Keratinocyte (primary cell): ENCODE measurements at regions not wholly inside any gene's neighbourhood (a gene's known extent, or its start where the extent isn't known, plus 50 kb on each side); places are given as distances from the start of the nearest gene placed in this dataset.

Source experiments
- DNase-seq: peaks from one replicate; pipeline ENCODE4 v3.0.0-alpha.2; 2011; ENCODE audit warnings: low read depth, missing footprints, low spot score
- FAIRE-seq: peaks from 2 replicates; lab custom pipeline; 2011; peaks lifted over from hg19 to GRCh38; lab: Jason Lieb, UNC
- H2AFZ ChIP-seq: 2 replicates; pipeline ENCODE4 v1.6.0; 2012; ENCODE audit warnings: low read length, control low read depth, inconsistent platforms; ENCODE audit not compliant: control insufficient read depth
- H3K27ac ChIP-seq: 2 replicates; pipeline ENCODE4 v1.5.1; 2011; ENCODE audit warnings: low read length; ENCODE audit not compliant: control insufficient read depth, insufficient read depth
- H3K27me3 ChIP-seq: 3 replicates; pipeline ENCODE4 v1.6.0; 2011; ENCODE audit warnings: low read length; ENCODE audit not compliant: control insufficient read depth, insufficient read depth; ENCODE audit errors: extremely low read depth
- H3K36me3 ChIP-seq, 2 experiments: 2 replicates in 1 of 2; 3 replicates in 1 of 2; pipeline ENCODE4 v1.5.1; 2011; ENCODE audit warnings: low read length in 2 of 2, mild to moderate bottlenecking in 1 of 2; ENCODE audit not compliant: control insufficient read depth in 2 of 2, insufficient read depth in 2 of 2; ENCODE audit errors: extremely low read depth in 1 of 2
- H3K4me1 ChIP-seq: 3 replicates; pipeline ENCODE4 v1.5.1; 2011; ENCODE audit warnings: low read length; ENCODE audit not compliant: control insufficient read depth, insufficient read depth; ENCODE audit errors: extremely low read depth
- H3K4me2 ChIP-seq: 3 replicates; pipeline ENCODE4 v1.6.0; 2011; ENCODE audit warnings: low read depth, low read length; ENCODE audit not compliant: control insufficient read depth, insufficient read depth; ENCODE audit errors: extremely low read depth
- H3K4me3 ChIP-seq, 3 experiments: fragments of 200-600 bp in 1 of 3; sonication (generic) in 1 of 3; 2 replicates in 2 of 3; 3 replicates in 1 of 3; pipeline ENCODE4 v1.5.1; 2011 to 2016; ENCODE audit warnings: low read length in 3 of 3, mild to moderate bottlenecking in 3 of 3, control low read depth in 2 of 3, inconsistent platforms in 1 of 3, low read depth in 1 of 3, mixed read lengths in 1 of 3, mixed run types in 1 of 3, moderate library complexity in 1 of 3; ENCODE audit not compliant: control insufficient read depth in 2 of 3, insufficient read depth in 2 of 3; ENCODE audit errors: extremely low read depth in 1 of 3
- H3K79me2 ChIP-seq: 2 replicates; pipeline ENCODE4 v1.6.0; 2012; ENCODE audit warnings: low read length; ENCODE audit not compliant: control insufficient read depth, insufficient read depth
- H3K9ac ChIP-seq: 3 replicates; pipeline ENCODE4 v1.6.0; 2011; ENCODE audit warnings: low read length; ENCODE audit not compliant: control insufficient read depth, insufficient read depth; ENCODE audit errors: extremely low read depth
- H3K9me1 ChIP-seq: 3 replicates; pipeline ENCODE4 v1.6.0; 2011; ENCODE audit warnings: low read length; ENCODE audit not compliant: control insufficient read depth, insufficient read depth; ENCODE audit errors: extremely low read depth
- H3K9me3 ChIP-seq: 2 replicates; pipeline ENCODE4 v1.5.1; 2012; ENCODE audit warnings: low read depth, low read length; ENCODE audit not compliant: control insufficient read depth
- H4K20me1 ChIP-seq: 3 replicates; pipeline ENCODE4 v1.6.0; 2011; ENCODE audit warnings: low read length; ENCODE audit not compliant: control insufficient read depth, insufficient read depth; ENCODE audit errors: extremely low read depth
- EZH2 ChIP-seq: IDR thresholded peaks from one replicate; pipeline ENCODE4 v1.6.1; 2012; ENCODE audit warnings: inconsistent platforms, mild to moderate bottlenecking, low read length, moderate library complexity
- dilution Hi-C: fragments of 300-500 bp; cut with MboI; formaldehyde crosslinking; loops from one replicate; pipeline ENCODE4 v1.7.0; 2020; ENCODE audit warnings: low sequenced_read_pairs; ENCODE audit not compliant: extremely low pct_ligation_motif_present
- TF ChIP-seq, protein P1 (sequence below), 3 experiments: IDR thresholded peaks in 1 of 3; conservative IDR thresholded peaks in 1 of 3; optimal IDR thresholded peaks in 1 of 3; 2 replicates in 2 of 3; 3 replicates in 1 of 3; pipeline versions ENCODE3 to v1.5.1; 2011; ENCODE audit warnings: low read length in 3 of 3, mild to moderate bottlenecking in 3 of 3, moderate library complexity in 2 of 3, control low read depth in 1 of 3, inconsistent platforms in 1 of 3; ENCODE audit not compliant: insufficient read depth in 2 of 3; ENCODE audit errors: extremely low read depth in 1 of 3

DNA sequence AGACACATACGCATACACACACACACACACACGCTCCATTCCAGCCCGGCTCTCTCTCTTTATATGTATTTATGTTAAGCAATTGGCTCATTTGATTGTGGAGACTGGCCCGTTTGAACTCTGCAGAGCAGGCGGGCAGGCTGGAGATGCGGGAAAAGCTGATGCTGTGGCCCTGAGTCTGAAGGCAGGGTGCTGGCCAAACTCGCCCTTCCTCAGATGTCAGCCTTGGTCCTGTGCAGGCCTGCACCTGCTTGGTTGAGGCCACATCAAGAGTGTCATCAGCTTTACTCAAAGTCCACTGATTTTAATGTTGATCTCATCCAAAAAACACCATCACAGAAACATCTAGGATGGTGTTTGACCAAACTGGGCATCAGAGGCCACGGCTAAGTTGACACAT, 569.3 kb downstream of the TBC1D22A start:
- H4K20me1 ChIP-seq, result no peaks in the 10 kb centered on the region
- H3K27ac ChIP-seq, result no peak overlapping the region
- no peaks in the 10 kb centered on the region for H3K27me3 ChIP-seq
- FAIRE-seq (no peak), DNase-seq (no peak)
- H3K4me1 ChIP-seq, result peaks cover 6% of the 10 kb centered on the region
- no peak overlapping the region for H3K4me2 ChIP-seq
- H3K79me2 ChIP-seq, result no peaks in the 10 kb centered on the region
- no peak overlapping the region for H3K4me3 ChIP-seq
- dilution Hi-C loops, result no loop called here
- no peaks in the 10 kb centered on the region for H3K9me1 ChIP-seq
- peaks cover 6% of the 10 kb centered on the region for H3K9me3 ChIP-seq
- TF ChIP-seq, protein P1, sequence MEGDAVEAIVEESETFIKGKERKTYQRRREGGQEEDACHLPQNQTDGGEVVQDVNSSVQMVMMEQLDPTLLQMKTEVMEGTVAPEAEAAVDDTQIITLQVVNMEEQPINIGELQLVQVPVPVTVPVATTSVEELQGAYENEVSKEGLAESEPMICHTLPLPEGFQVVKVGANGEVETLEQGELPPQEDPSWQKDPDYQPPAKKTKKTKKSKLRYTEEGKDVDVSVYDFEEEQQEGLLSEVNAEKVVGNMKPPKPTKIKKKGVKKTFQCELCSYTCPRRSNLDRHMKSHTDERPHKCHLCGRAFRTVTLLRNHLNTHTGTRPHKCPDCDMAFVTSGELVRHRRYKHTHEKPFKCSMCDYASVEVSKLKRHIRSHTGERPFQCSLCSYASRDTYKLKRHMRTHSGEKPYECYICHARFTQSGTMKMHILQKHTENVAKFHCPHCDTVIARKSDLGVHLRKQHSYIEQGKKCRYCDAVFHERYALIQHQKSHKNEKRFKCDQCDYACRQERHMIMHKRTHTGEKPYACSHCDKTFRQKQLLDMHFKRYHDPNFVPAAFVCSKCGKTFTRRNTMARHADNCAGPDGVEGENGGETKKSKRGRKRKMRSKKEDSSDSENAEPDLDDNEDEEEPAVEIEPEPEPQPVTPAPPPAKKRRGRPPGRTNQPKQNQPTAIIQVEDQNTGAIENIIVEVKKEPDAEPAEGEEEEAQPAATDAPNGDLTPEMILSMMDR (optimal IDR thresholded peaks at IDR 0.05 in 1 of 3, IDR thresholded peaks at IDR 0.05 in 1 of 3, conservative IDR thresholded peaks at IDR 0.05 in 1 of 3; ENCODE audit: extremely low read depth in 1 of 3, insufficient read depth in 2 of 3, low read length in 3 of 3), result no peak
- no peak for TF ChIP-seq EZH2
- H2AFZ ChIP-seq, result no peak overlapping the region
- H3K36me3 ChIP-seq, result no peaks in the 10 kb centered on the region
- H3K9ac ChIP-seq, result no peak overlapping the region

DNA sequence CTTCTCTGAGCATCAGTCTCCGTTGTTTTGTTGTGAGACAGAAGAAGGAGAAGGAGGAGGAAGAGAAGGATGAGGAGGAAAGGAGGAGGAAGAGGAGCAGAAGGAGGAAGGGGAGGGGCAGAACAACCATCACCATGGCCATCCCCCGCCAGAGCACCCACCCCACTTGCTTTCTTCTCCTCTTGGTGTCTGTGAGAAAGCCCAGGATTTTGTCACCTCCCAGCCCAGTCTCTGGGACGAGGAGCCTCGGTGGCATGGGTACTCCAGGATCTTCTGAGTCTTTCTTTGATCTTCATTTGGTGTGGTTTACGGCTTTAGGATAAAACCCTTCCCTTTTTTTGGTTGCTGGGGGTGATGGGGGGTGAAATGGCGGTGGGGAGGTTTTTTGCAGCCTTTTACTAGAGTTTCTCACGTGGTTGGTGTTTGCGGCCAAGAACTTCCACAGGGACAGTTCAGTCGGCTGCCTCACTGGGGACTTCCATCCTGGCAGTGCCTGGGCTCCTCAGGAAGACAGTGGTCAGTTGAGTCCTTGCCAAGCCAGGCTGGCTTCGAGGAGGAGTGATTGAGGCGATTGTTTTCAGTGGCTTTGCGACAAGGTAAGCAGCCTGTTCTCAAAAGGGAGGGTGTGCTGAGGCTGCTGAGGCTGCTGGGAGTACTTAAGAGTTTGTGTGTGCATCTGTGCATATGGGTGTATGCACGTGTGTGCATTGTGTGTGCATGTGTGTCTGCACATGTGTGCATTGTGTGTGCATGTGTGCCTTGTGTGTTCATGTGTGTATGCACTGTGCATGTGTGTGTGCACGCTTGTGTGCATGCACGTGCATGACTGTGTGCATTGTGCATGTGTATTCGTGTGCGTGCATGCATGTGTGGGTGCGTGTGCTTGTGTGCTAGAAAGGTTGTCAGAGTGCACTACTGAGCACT, 567.5 kb downstream of the TBC1D22A start:
- H3K9me1 ChIP-seq, result no peaks in the 10 kb centered on the region
- no peak for TF ChIP-seq EZH2
- TF ChIP-seq, protein P1 (optimal IDR thresholded peaks at IDR 0.05 in 1 of 3, IDR thresholded peaks at IDR 0.05 in 1 of 3, conservative IDR thresholded peaks at IDR 0.05 in 1 of 3; ENCODE audit: extremely low read depth in 1 of 3, insufficient read depth in 2 of 3, low read length in 3 of 3), result no peak
- no peak overlapping the region for H3K4me2 ChIP-seq
- dilution Hi-C loops, result no loop called here
- DNase-seq (no peak), FAIRE-seq (no peak)
- H3K9ac ChIP-seq, result no peak overlapping the region
- no peaks in the 10 kb centered on the region for H3K27me3 ChIP-seq
- no peak overlapping the region for H3K4me3 ChIP-seq
- peak overlapping the region; percentile 43 for H3K27ac ChIP-seq
- no peaks in the 10 kb centered on the region for H3K36me3 ChIP-seq
- peaks cover 4% of the 10 kb centered on the region for H3K9me3 ChIP-seq
- H3K4me1 ChIP-seq, result peaks cover 6% of the 10 kb centered on the region
- no peak overlapping the region for H2AFZ ChIP-seq
- no peaks in the 10 kb centered on the region for H4K20me1 ChIP-seq
- no peaks in the 10 kb centered on the region for H3K79me2 ChIP-seq
